ENCODE measurements at regions not wholly inside any gene's neighbourhood (a gene's known extent, or its start where the extent isn't known, plus 50 kb on each side); places are given as distances from the start of the nearest gene placed in this dataset.

DNA sequence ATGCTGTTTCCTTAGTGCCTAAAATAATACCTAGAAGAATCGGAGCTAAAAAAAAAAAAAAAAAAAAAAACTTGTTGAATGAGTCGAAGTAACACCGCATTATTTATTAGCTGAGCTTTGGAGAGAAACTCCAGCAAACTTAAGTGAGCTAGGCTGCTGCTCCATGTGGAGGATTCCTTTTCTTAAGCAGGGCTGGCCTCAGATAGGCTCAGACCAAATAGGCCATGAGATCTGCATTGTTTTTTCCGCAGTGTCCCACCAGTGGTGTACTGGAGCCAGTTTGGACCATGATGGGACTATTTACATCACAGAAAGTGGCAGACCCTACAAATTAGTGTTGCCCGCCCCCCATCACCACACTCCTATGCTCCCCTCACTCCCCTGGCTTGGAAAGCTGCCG, 341.4 kb downstream of the DTWD2 start:
- POLR2A ChIA-PET = no interaction called here
- ATAC-seq (no peak; a peak in 1 of 6 replicates), DNase-seq (ENCODE audit: low read depth in 1 of 2, low spot score in 1 of 2) (no peak), FAIRE-seq (no peak)
- Histone ChIP-seq H3K9me3 (no peaks in the 10 kb centered on the region), H3K4me2 (no peak overlapping the region), H3K4me3 (no peak overlapping the region), H3K4me1 (no peaks in the 10 kb centered on the region), H3K27ac (no peak overlapping the region)
- WGBS (ENCODE audit: missing lambda C conversion rate) = 14% methylated on average over 5 of the region's 6 CpGs
- TF ChIP-seq PBX3 (IDR thresholded peaks at IDR 0.05) = no peak
- TF ChIP-seq CBX2 (IDR thresholded peaks at IDR 0.05; ENCODE audit: borderline replicate concordance, low read depth) = no peak
- TF ChIP-seq BHLHE40 (IDR thresholded peaks at IDR 0.05; ENCODE audit: low read depth, low read length) = no peak
- TF ChIP-seq EP300 (IDR thresholded peaks at IDR 0.05) = no peak
- TF ChIP-seq POLR2A (IDR thresholded peaks at IDR 0.05; ENCODE audit: low read length) = no peak
- TF ChIP-seq, protein P1, sequence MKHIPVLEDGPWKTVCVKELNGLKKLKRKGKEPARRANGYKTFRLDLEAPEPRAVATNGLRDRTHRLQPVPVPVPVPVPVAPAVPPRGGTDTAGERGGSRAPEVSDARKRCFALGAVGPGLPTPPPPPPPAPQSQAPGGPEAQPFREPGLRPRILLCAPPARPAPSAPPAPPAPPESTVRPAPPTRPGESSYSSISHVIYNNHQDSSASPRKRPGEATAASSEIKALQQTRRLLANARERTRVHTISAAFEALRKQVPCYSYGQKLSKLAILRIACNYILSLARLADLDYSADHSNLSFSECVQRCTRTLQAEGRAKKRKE (CRISPR knock-in tag; IDR thresholded peaks at IDR 0.05; ENCODE audit: low read depth) = no peak
- TF ChIP-seq, protein P2, sequence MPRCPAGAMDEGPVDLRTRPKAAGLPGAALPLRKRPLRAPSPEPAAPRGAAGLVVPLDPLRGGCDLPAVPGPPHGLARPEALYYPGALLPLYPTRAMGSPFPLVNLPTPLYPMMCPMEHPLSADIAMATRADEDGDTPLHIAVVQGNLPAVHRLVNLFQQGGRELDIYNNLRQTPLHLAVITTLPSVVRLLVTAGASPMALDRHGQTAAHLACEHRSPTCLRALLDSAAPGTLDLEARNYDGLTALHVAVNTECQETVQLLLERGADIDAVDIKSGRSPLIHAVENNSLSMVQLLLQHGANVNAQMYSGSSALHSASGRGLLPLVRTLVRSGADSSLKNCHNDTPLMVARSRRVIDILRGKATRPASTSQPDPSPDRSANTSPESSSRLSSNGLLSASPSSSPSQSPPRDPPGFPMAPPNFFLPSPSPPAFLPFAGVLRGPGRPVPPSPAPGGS (IDR thresholded peaks at IDR 0.05) = no peak
- TF ChIP-seq REST (IDR thresholded peaks at IDR 0.05) = no peak
- TF ChIP-seq SMC3 (IDR thresholded peaks at IDR 0.05) = no peak
- TF ChIP-seq TFCP2L1 (CRISPR knock-in tag; IDR thresholded peaks at IDR 0.05) = no peak
- CTCF ChIA-PET = no interaction called here

DNA sequence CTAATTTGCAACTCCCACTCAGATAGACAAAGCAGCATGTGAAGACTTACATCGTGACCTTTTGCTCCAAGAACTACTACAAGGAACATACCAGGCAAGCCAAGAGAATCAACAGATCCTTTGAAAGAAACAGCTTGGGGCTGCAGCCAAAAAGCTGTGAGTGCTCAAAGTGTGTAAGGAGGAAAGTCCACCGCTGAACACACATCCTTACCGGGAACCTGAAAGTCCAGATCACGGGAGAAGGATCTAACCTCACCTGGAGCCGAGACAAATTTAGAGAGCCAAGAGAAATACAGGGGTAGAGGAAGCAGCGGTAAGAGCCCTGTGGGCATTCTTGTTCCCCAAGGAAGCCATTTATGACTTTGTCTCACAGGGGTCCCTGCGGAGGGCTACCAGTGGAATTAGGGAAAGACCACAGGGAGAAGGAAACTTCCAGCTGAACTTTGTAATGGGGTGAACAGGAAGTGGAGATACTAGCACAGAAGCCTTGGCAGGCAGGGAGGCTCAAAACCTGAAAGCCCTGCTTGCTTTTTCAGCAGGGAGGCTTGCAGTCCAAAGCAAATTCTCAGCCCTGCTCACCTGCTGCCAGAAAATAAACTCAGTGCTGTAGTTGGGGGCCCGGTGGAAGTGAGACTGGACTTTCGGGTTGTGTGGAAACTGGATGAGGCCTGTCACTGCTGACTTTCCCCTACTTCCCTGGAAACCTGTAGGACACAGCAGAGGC, 350.2 kb downstream of the DTWD2 start:
- Histone ChIP-seq H3K4me3 (no peak overlapping the region), H3K4me1 (no peaks in the 10 kb centered on the region), H3K4me2 (no peak overlapping the region), H3K9me3 (no peaks in the 10 kb centered on the region), H3K27ac (no peak overlapping the region)
- ChIA-PET CTCF (no interaction called here), POLR2A (no interaction called here)
- DNase-seq (ENCODE audit: low read depth in 1 of 2, low spot score in 1 of 2) (no peak), ATAC-seq (no peak), FAIRE-seq (no peak)
- 10% methylated on average over 9 of the region's 9 CpGs for WGBS (ENCODE audit: missing lambda C conversion rate)
- TF ChIP-seq JUN (IDR thresholded peaks at IDR 0.05) (no peak), POLR2AphosphoS2 (conservative IDR thresholded peaks at IDR 0.05; ENCODE audit: low read length) (no peak), PBX3 (IDR thresholded peaks at IDR 0.05) (no peak), CEBPB (IDR thresholded peaks at IDR 0.05) (no peak), MAFK (IDR thresholded peaks at IDR 0.05; ENCODE audit: partially characterized antibody) (no peak), HOXB13 (CRISPR knock-in tag; IDR thresholded peaks at IDR 0.05; ENCODE audit: low read depth) (no peak), RNF2 (IDR thresholded peaks at IDR 0.05; ENCODE audit: borderline replicate concordance, low read depth) (no peak), HEYL (CRISPR knock-in tag; IDR thresholded peaks at IDR 0.05) (no peak), RARB (CRISPR knock-in tag; IDR thresholded peaks at IDR 0.05) (no peak), FOSB (CRISPR knock-in tag; IDR thresholded peaks at IDR 0.05) (no peak), USF2 (IDR thresholded peaks at IDR 0.05) (no peak), RCOR1 (IDR thresholded peaks at IDR 0.05; ENCODE audit: low read depth, low read length) (no peak), CHD2 (IDR thresholded peaks at IDR 0.05; ENCODE audit: low read length, partially characterized antibody) (no peak)
- TF ChIP-seq, protein P3, sequence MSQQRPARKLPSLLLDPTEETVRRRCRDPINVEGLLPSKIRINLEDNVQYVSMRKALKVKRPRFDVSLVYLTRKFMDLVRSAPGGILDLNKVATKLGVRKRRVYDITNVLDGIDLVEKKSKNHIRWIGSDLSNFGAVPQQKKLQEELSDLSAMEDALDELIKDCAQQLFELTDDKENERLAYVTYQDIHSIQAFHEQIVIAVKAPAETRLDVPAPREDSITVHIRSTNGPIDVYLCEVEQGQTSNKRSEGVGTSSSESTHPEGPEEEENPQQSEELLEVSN (IDR thresholded peaks at IDR 0.05; ENCODE audit: borderline replicate concordance, low read depth) = no peak
- TF ChIP-seq, protein P4, sequence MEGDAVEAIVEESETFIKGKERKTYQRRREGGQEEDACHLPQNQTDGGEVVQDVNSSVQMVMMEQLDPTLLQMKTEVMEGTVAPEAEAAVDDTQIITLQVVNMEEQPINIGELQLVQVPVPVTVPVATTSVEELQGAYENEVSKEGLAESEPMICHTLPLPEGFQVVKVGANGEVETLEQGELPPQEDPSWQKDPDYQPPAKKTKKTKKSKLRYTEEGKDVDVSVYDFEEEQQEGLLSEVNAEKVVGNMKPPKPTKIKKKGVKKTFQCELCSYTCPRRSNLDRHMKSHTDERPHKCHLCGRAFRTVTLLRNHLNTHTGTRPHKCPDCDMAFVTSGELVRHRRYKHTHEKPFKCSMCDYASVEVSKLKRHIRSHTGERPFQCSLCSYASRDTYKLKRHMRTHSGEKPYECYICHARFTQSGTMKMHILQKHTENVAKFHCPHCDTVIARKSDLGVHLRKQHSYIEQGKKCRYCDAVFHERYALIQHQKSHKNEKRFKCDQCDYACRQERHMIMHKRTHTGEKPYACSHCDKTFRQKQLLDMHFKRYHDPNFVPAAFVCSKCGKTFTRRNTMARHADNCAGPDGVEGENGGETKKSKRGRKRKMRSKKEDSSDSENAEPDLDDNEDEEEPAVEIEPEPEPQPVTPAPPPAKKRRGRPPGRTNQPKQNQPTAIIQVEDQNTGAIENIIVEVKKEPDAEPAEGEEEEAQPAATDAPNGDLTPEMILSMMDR (IDR thresholded peaks at IDR 0.05) = no peak
- TF ChIP-seq, protein P2 (IDR thresholded peaks at IDR 0.05) = no peak
